ENCODE measurements at regions not wholly inside any gene's neighbourhood (a gene's known extent, or its start where the extent isn't known, plus 50 kb on each side); places are given as distances from the start of the nearest gene placed in this dataset.

GRCh38 chr18:42578792-42579191 is 536.7 kb downstream of the RIT2 start:
- CTCF ChIA-PET, result no interaction called here
- Histone ChIP-seq H3K27me3 (ENCODE audit: control insufficient read depth, insufficient read depth, low read length) (no peaks in the 10 kb centered on the region), H3K4me3 (ENCODE audit: low read depth, low read length) (no peak overlapping the region), H3K36me3 (ENCODE audit: control insufficient read depth, insufficient read depth, low read length) (no peaks in the 10 kb centered on the region)
- POLR2A ChIA-PET, result no interaction called here
- DNase-seq (ENCODE audit: low read depth), result no peak
- TF ChIP-seq CTCF (IDR thresholded peaks at IDR 0.05; ENCODE audit: insufficient read depth, low read depth, low read length), result no peak

- no peak for TF ChIP-seq CTCF (IDR thresholded peaks at IDR 0.05; ENCODE audit: insufficient read depth, low read depth, low read length)
- no peak for DNase-seq (ENCODE audit: low read depth)
- Histone ChIP-seq H3K27me3 (ENCODE audit: control insufficient read depth, insufficient read depth, low read length) (no peaks in the 10 kb centered on the region), H3K36me3 (ENCODE audit: control insufficient read depth, insufficient read depth, low read length) (no peaks in the 10 kb centered on the region), H3K4me3 (ENCODE audit: low read depth, low read length) (no peak overlapping the region)
- POLR2A ChIA-PET, result no interaction called here
- CTCF ChIA-PET, result no interaction called here
Observed at GRCh38 chr18:42582266-42582665, 533.2 kb downstream of the RIT2 start.

- POLR2A ChIA-PET, result no interaction called here
- TF ChIP-seq CTCF (IDR thresholded peaks at IDR 0.05; ENCODE audit: insufficient read depth, low read depth, low read length), result no peak
Observed at GRCh38 chr18:42583283-42583731, 532.2 kb downstream of the RIT2 start.

GRCh38 chr18:42586601-42587000 is 528.9 kb downstream of the RIT2 start:
- no peaks in the 10 kb centered on the region for H3K27me3 ChIP-seq (ENCODE audit: control insufficient read depth, insufficient read depth, low read length)
- ChIA-PET CTCF (no interaction called here), POLR2A (no interaction called here)
- H3K4me3 ChIP-seq (ENCODE audit: low read depth, low read length), result no peak overlapping the region
- TF ChIP-seq CTCF (IDR thresholded peaks at IDR 0.05; ENCODE audit: insufficient read depth, low read depth, low read length), result no peak
- DNase-seq (ENCODE audit: low read depth), result no peak
- H3K36me3 ChIP-seq (ENCODE audit: control insufficient read depth, insufficient read depth, low read length), result no peaks in the 10 kb centered on the region

More at GRCh38 chr18:42583283-42583731, 532.2 kb downstream of the RIT2 start:
- DNase-seq (ENCODE audit: low read depth), result no peak
- no peaks in the 10 kb centered on the region for H3K27me3 ChIP-seq (ENCODE audit: control insufficient read depth, insufficient read depth, low read length)
- CTCF ChIA-PET, result no interaction called here
- H3K4me3 ChIP-seq (ENCODE audit: low read depth, low read length), result no peak overlapping the region
- H3K36me3 ChIP-seq (ENCODE audit: control insufficient read depth, insufficient read depth, low read length), result no peaks in the 10 kb centered on the region

GRCh38 chr18:42588786-42589185 is 526.7 kb downstream of the RIT2 start:
- DNase-seq (ENCODE audit: low read depth), result no peak
- Histone ChIP-seq H3K27me3 (ENCODE audit: control insufficient read depth, insufficient read depth, low read length) (no peaks in the 10 kb centered on the region), H3K36me3 (ENCODE audit: control insufficient read depth, insufficient read depth, low read length) (no peaks in the 10 kb centered on the region), H3K4me3 (ENCODE audit: low read depth, low read length) (no peak overlapping the region)
- CTCF ChIA-PET, result no interaction called here
- no peak for TF ChIP-seq CTCF (IDR thresholded peaks at IDR 0.05; ENCODE audit: insufficient read depth, low read depth, low read length)
- POLR2A ChIA-PET, result no interaction called here
